HL-60 (cell line): ENCODE measurements at regions not wholly inside any gene's neighbourhood (a gene's known extent, or its start where the extent isn't known, plus 50 kb on each side); places are given as distances from the start of the nearest gene placed in this dataset.

Experiments
- DNase-seq, 2 experiments: peaks; one replicate each; pipeline ENCODE4 v3.0.0-alpha.2; 2010 to 2020; ENCODE audit warnings: low read depth in 1 of 2, low spot score in 1 of 2
- H3K27ac ChIP-seq: fragments of 250-450 bp; sonication (Bioruptor Pico); replicated peaks from 2 replicates; pipeline ENCODE4 v1.5.1; 2020; ENCODE audit warnings: mild to moderate bottlenecking, moderate library complexity
- H3K27me3 ChIP-seq: fragments of 250-450 bp; sonication (Bioruptor Pico); 2 replicates; pipeline ENCODE4 v1.5.1; 2021; ENCODE audit warnings: mild to moderate bottlenecking, moderate library complexity; ENCODE audit not compliant: insufficient read depth, poor library complexity, severe bottlenecking
- H3K4me3 ChIP-seq: replicated peaks from 2 replicates; pipeline ENCODE4 v1.5.1; 2011; ENCODE audit warnings: mild to moderate bottlenecking, control low read depth, low read length; ENCODE audit not compliant: insufficient read depth
- GABPA ChIP-seq: IDR thresholded peaks from 2 replicates; pipeline ENCODE4 v1.6.1; 2012; ENCODE audit warnings: low read depth
- POLR2AphosphoS5 ChIP-seq: IDR thresholded peaks from 2 replicates; pipeline ENCODE4 v1.6.1; 2012; ENCODE audit warnings: low read depth
- REST ChIP-seq: IDR thresholded peaks from 2 replicates; pipeline ENCODE4 v1.6.1; 2012; ENCODE audit warnings: low read depth; ENCODE audit not compliant: insufficient replicate concordance
- SPI1 ChIP-seq: IDR thresholded peaks from 2 replicates; pipeline ENCODE4 v1.6.1; 2012; ENCODE audit warnings: low read depth, mild to moderate bottlenecking, borderline replicate concordance
- TF ChIP-seq, protein P1 (sequence below): IDR thresholded peaks from one replicate; pipeline ENCODE4 v1.5.1; 2011; ENCODE audit warnings: low read length, control low read depth, inconsistent platforms; ENCODE audit not compliant: insufficient read depth

GRCh38 chr12:81987371-81987770, 228.2 kb upstream of the PPFIA2 start:
- H3K4me3 ChIP-seq: no peak overlapping the region
- DNase-seq: no peak
- TF ChIP-seq, protein P1, sequence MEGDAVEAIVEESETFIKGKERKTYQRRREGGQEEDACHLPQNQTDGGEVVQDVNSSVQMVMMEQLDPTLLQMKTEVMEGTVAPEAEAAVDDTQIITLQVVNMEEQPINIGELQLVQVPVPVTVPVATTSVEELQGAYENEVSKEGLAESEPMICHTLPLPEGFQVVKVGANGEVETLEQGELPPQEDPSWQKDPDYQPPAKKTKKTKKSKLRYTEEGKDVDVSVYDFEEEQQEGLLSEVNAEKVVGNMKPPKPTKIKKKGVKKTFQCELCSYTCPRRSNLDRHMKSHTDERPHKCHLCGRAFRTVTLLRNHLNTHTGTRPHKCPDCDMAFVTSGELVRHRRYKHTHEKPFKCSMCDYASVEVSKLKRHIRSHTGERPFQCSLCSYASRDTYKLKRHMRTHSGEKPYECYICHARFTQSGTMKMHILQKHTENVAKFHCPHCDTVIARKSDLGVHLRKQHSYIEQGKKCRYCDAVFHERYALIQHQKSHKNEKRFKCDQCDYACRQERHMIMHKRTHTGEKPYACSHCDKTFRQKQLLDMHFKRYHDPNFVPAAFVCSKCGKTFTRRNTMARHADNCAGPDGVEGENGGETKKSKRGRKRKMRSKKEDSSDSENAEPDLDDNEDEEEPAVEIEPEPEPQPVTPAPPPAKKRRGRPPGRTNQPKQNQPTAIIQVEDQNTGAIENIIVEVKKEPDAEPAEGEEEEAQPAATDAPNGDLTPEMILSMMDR: no peak
- TF ChIP-seq REST (no peak), SPI1 (no peak), GABPA (no peak), POLR2AphosphoS5 (no peak)
- no peak overlapping the region for H3K27ac ChIP-seq
- H3K27me3 ChIP-seq: no peaks in the 10 kb centered on the region

- no peak for DNase-seq
- peaks cover 2% of the 10 kb centered on the region for H3K27me3 ChIP-seq
- no peak overlapping the region for H3K4me3 ChIP-seq
- TF ChIP-seq, protein P1: no peak
- TF ChIP-seq REST: no peak
- no peak for TF ChIP-seq POLR2AphosphoS5
- no peak for TF ChIP-seq SPI1
- no peak for TF ChIP-seq GABPA
- H3K27ac ChIP-seq: no peak overlapping the region
Observed at GRCh38 chr12:81976661-81977060, 217.5 kb upstream of the PPFIA2 start.

- no peak overlapping the region for H3K4me3 ChIP-seq
- H3K27me3 ChIP-seq: peaks cover 2% of the 10 kb centered on the region
- no peak overlapping the region for H3K27ac ChIP-seq
- no peak for DNase-seq
- TF ChIP-seq, protein P1: no peak
- no peak for TF ChIP-seq REST
- no peak for TF ChIP-seq POLR2AphosphoS5
- no peak for TF ChIP-seq SPI1
- no peak for TF ChIP-seq GABPA
Observed at GRCh38 chr12:81974762-81975161, 215.6 kb upstream of the PPFIA2 start.
